GM12878 (cell line): ENCODE measurements at regions not wholly inside any gene's neighbourhood (a gene's known extent, or its start where the extent isn't known, plus 50 kb on each side); places are given as distances from the start of the nearest gene placed in this dataset.

Experiments
- BHLHE40 ChIP-seq, 2 experiments: fragments of 450-650 bp in 1 of 2; IDR thresholded peaks; 2 replicates each; pipeline ENCODE4 v1.6.1; 2011 to 2017; ENCODE audit warnings: low read depth in 2 of 2, borderline replicate concordance in 1 of 2, improper control_type of control experiment in 1 of 2, low read length in 1 of 2, mild to moderate bottlenecking in 1 of 2
- MYC ChIP-seq: IDR thresholded peaks from 2 replicates; pipeline ENCODE4 v1.6.1; 2011; ENCODE audit warnings: mild to moderate bottlenecking, low read length, moderate library complexity, inconsistent platforms; ENCODE audit not compliant: insufficient read depth, insufficient replicate concordance, insufficient read length, severe bottlenecking
- POLR2AphosphoS5 ChIP-seq: IDR thresholded peaks from 2 replicates; pipeline ENCODE4 v1.6.1; 2011; ENCODE audit warnings: mild to moderate bottlenecking, low read length, inconsistent platforms
- TF ChIP-seq, protein P1 (sequence below): IDR thresholded peaks from 2 replicates; pipeline ENCODE4 v1.6.1; 2011; ENCODE audit warnings: low read depth, low read length, improper control_type of control experiment, borderline replicate concordance

DNA sequence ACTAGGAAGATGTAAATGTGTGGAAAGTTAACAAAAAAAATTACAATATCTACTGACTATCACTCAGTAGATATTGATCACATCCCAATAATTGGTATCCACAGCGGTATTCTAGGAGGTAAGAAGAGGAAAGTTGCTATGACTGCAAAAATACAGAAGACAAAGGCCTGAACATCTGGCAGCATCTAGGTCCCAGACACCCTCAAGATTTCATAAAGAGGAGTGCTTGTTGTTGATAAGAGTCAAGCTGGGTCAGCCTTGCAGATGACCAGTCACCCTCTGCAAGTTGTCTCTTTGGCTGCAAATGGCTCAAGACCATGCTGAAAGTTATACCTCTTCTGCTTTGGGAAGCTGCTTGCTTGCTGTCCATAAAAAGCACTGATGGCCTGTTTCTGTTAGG lies 179.8 kb upstream of the FOXN2 start:
- TF ChIP-seq BHLHE40 (IDR thresholded peaks at IDR 0.05; ENCODE audit: borderline replicate concordance in 1 of 2, low read depth in 2 of 2, low read length in 1 of 2) (no peak), MYC (no peak), POLR2AphosphoS5 (no peak)
- TF ChIP-seq, protein P1, sequence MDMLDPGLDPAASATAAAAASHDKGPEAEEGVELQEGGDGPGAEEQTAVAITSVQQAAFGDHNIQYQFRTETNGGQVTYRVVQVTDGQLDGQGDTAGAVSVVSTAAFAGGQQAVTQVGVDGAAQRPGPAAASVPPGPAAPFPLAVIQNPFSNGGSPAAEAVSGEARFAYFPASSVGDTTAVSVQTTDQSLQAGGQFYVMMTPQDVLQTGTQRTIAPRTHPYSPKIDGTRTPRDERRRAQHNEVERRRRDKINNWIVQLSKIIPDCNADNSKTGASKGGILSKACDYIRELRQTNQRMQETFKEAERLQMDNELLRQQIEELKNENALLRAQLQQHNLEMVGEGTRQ: no peak
